ENCODE measurements at regions not wholly inside any gene's neighbourhood (a gene's known extent, or its start where the extent isn't known, plus 50 kb on each side); places are given as distances from the start of the nearest gene placed in this dataset.

GRCh38 chr6:76403064-76403463 is 330.6 kb upstream of the IMPG1 start:
- DNase-seq: no peak
- ATAC-seq: no peak

GRCh38 chr6:76397966-76398365 is 325.5 kb upstream of the IMPG1 start:
- DNase-seq (no peak), ATAC-seq (no peak)

GRCh38 chr6:76382201-76382600 is 309.7 kb upstream of the IMPG1 start:
- DNase-seq (no peak), ATAC-seq (no peak)

GRCh38 chr6:76381612-76382011 is 309.1 kb upstream of the IMPG1 start:
- ATAC-seq: no peak
- DNase-seq: no peak

- DNase-seq (no peak), ATAC-seq (no peak)
Observed at GRCh38 chr6:76351275-76351674, 278.8 kb upstream of the IMPG1 start.

GRCh38 chr6:76347539-76347938 is 275.1 kb upstream of the IMPG1 start:
- ATAC-seq: no peak

GRCh38 chr6:76342611-76343160 is 270.2 kb upstream of the IMPG1 start:
- no peak for DNase-seq
- ATAC-seq: no peak

More at GRCh38 chr6:76347539-76347938, 275.1 kb upstream of the IMPG1 start:
- no peak for DNase-seq

- ATAC-seq (no peak), DNase-seq (no peak)
Observed at GRCh38 chr6:76330031-76330430, 257.6 kb upstream of the IMPG1 start.

- DNase-seq: no peak
- ATAC-seq: no peak
Observed at GRCh38 chr6:76326871-76327270, 254.4 kb upstream of the IMPG1 start.

All from stimulated activated naive CD8-positive, alpha-beta T cell treated with anti-CD3 and anti-CD28 coated beads, Interleukin-15, Interleukin-2, amounts not matched to agents 100 U/mL and 50 U/mL, for 24 hours (primary cell).